HEK293 (cell line): ENCODE measurements at regions not wholly inside any gene's neighbourhood (a gene's known extent, or its start where the extent isn't known, plus 50 kb on each side); places are given as distances from the start of the nearest gene placed in this dataset.
A peak's percentile ranks its signal among the peaks of the same experiment; 100 is the strongest.

Source experiments
- CTCF ChIA-PET: fragments of 350-600 bp; formaldehyde crosslinking; extraction: SDS; loops from one replicate; lab custom pipeline; 2021; ENCODE audit warnings: antibody characterized with exemption; lab: Yijun Ruan, JAX
- POLR2A ChIA-PET: fragments of 300-600 bp; formaldehyde crosslinking; extraction: SDS; loops from one replicate; lab custom pipeline; 2020; ENCODE audit warnings: antibody characterized with exemption, inconsistent platforms; lab: Yijun Ruan, JAX
- H3K27ac ChIP-seq: fragments of 200-500 bp; sonication (Bioruptor generic); 2 replicates; pipeline ENCODE4 v1.5.1; 2014; ENCODE audit warnings: low read depth, low read length, control low read depth, inconsistent platforms; ENCODE audit errors: extremely low read depth
- H3K36me3 ChIP-seq, 2 experiments: fragments of 200-500 bp in 1 of 2; sonication (Bioruptor generic) in 1 of 2; 1 replicate in 1 of 2; 2 replicates in 1 of 2; pipeline ENCODE4 v1.5.1; 2014 to 2017; ENCODE audit warnings: inconsistent platforms in 2 of 2, low read length in 2 of 2; ENCODE audit not compliant: control insufficient read depth in 2 of 2, insufficient read depth in 1 of 2
- H3K4me1 ChIP-seq: fragments of 200-500 bp; sonication (Bioruptor generic); 2 replicates; pipeline ENCODE4 v1.5.1; 2014; ENCODE audit warnings: mild to moderate bottlenecking, low read length, inconsistent platforms; ENCODE audit not compliant: control insufficient read depth, insufficient read depth
- H3K4me3 ChIP-seq: 2 replicates; pipeline ENCODE4 v1.5.1; 2011; ENCODE audit warnings: low read depth, mild to moderate bottlenecking, control low read depth, low read length, moderate library complexity
- H3K9me3 ChIP-seq: fragments of 200-500 bp; sonication (Bioruptor generic); 2 replicates; pipeline ENCODE4 v1.5.1; 2014; ENCODE audit warnings: low read depth, low read length, inconsistent platforms; ENCODE audit not compliant: control insufficient read depth, insufficient read depth
- MZF1 ChIP-seq: fragments of 450-650 bp; formaldehyde crosslinking; IDR thresholded peaks from 2 replicates; pipeline ENCODE4 v1.5.1; 2017; ENCODE audit warnings: missing biosample characterization, missing genetic modification characterization, borderline replicate concordance
- PBX3 ChIP-seq: sonication (generic); formaldehyde crosslinking; IDR thresholded peaks from 2 replicates; pipeline ENCODE4 v1.8.1; 2022; ENCODE audit warnings: mild to moderate bottlenecking, moderate library complexity, missing genetic modification reagents
- SETDB1 ChIP-seq: IDR thresholded peaks from one replicate; pipeline ENCODE4 v1.6.1; 2017; ENCODE audit warnings: mild to moderate bottlenecking, low read length, moderate library complexity, mixed read lengths; ENCODE audit not compliant: insufficient read length
- TCF7L2 ChIP-seq: IDR thresholded peaks from 2 replicates; pipeline ENCODE4 v1.6.1; 2011; ENCODE audit warnings: low read depth, mild to moderate bottlenecking, inconsistent platforms, low read length, moderate library complexity, borderline replicate concordance
- TRIM28 ChIP-seq: IDR thresholded peaks from 2 replicates; pipeline ENCODE4 v1.6.1; 2011; ENCODE audit warnings: low read length, control low read depth, borderline replicate concordance
- ZBTB20 ChIP-seq: fragments of 450-650 bp; formaldehyde crosslinking; IDR thresholded peaks from 2 replicates; pipeline ENCODE4 v1.5.1; 2016; ENCODE audit warnings: missing biosample characterization, missing genetic modification characterization
- ZNF10 ChIP-seq: fragments of 450-650 bp; formaldehyde crosslinking; IDR thresholded peaks from 2 replicates; pipeline ENCODE4 v1.5.1; 2017; ENCODE audit warnings: missing biosample characterization, missing genetic modification characterization
- ZNF133 ChIP-seq: fragments of 450-650 bp; formaldehyde crosslinking; IDR thresholded peaks from 2 replicates; pipeline ENCODE4 v1.5.1; 2016; ENCODE audit warnings: missing biosample characterization, missing genetic modification characterization
- ZNF24 ChIP-seq: fragments of 450-650 bp; formaldehyde crosslinking; IDR thresholded peaks from 2 replicates; pipeline ENCODE4 v1.5.1; 2016; ENCODE audit warnings: missing biosample characterization, missing genetic modification characterization
- ZNF292 ChIP-seq: fragments of 450-650 bp; formaldehyde crosslinking; IDR thresholded peaks from 2 replicates; pipeline ENCODE4 v1.5.1; 2016; ENCODE audit warnings: low read depth, missing biosample characterization, missing genetic modification characterization, borderline replicate concordance
- ZNF311 ChIP-seq: fragments of 450-650 bp; formaldehyde crosslinking; IDR thresholded peaks from 2 replicates; pipeline ENCODE4 v1.5.1; 2017; ENCODE audit warnings: missing biosample characterization, missing genetic modification characterization, borderline replicate concordance
- ZNF335 ChIP-seq: fragments of 450-650 bp; formaldehyde crosslinking; conservative IDR thresholded peaks from 2 replicates; pipeline ENCODE4 v1.5.1; 2016; ENCODE audit warnings: missing biosample characterization, missing genetic modification characterization
- ZNF394 ChIP-seq: fragments of 450-650 bp; formaldehyde crosslinking; IDR thresholded peaks from 2 replicates; pipeline ENCODE4 v1.5.1; 2016; ENCODE audit warnings: missing biosample characterization, missing genetic modification characterization, mild to moderate bottlenecking, moderate library complexity, borderline replicate concordance
- ZNF426 ChIP-seq: fragments of 450-650 bp; formaldehyde crosslinking; IDR thresholded peaks from 2 replicates; pipeline ENCODE4 v1.5.1; 2017; ENCODE audit warnings: missing biosample characterization, missing genetic modification characterization, mild to moderate bottlenecking, inconsistent platforms, moderate library complexity
- ZNF514 ChIP-seq: fragments of 450-650 bp; formaldehyde crosslinking; IDR thresholded peaks from 2 replicates; pipeline ENCODE4 v1.5.1; 2016; ENCODE audit warnings: missing biosample characterization, missing genetic modification characterization
- ZNF585B ChIP-seq: fragments of 450-650 bp; formaldehyde crosslinking; IDR thresholded peaks from 2 replicates; pipeline ENCODE4 v1.5.1; 2016; ENCODE audit warnings: missing biosample characterization, missing genetic modification characterization
- ZNF701 ChIP-seq: fragments of 450-650 bp; formaldehyde crosslinking; IDR thresholded peaks from 2 replicates; pipeline ENCODE4 v1.5.1; 2016; ENCODE audit warnings: missing biosample characterization, missing genetic modification characterization
- TF ChIP-seq, protein P1 (sequence below): fragments of 450-650 bp; formaldehyde crosslinking; IDR thresholded peaks from 2 replicates; pipeline ENCODE4 v1.5.1; 2017; ENCODE audit warnings: missing biosample characterization, missing genetic modification characterization
- TF ChIP-seq, protein P2 (sequence below): fragments of 450-650 bp; formaldehyde crosslinking; IDR thresholded peaks from 2 replicates; pipeline ENCODE4 v1.5.1; 2017; ENCODE audit warnings: missing biosample characterization, missing genetic modification characterization
- TF ChIP-seq, protein P3 (sequence below): fragments of 450-650 bp; formaldehyde crosslinking; IDR thresholded peaks from 2 replicates; pipeline ENCODE4 v1.5.1; 2016; ENCODE audit warnings: missing biosample characterization, missing genetic modification characterization

- Histone ChIP-seq H3K36me3 (no peaks in the 10 kb centered on the region), H3K9me3 (no peaks in the 10 kb centered on the region), H3K4me3 (no peak overlapping the region), H3K4me1 (no peaks in the 10 kb centered on the region), H3K27ac (no peak overlapping the region)
- TF ChIP-seq ZNF701 (tag by site-specific recombination): no peak
- no peak for TF ChIP-seq ZNF585B
- no peak for TF ChIP-seq ZNF10 (tag by site-specific recombination)
- TF ChIP-seq TCF7L2: no peak
- TF ChIP-seq MZF1 (tag by site-specific recombination): no peak
- TF ChIP-seq PBX3 (CRISPR knock-in tag): no peak
- no peak for TF ChIP-seq ZNF133 (tag by site-specific recombination)
- TF ChIP-seq ZNF335 (tag by site-specific recombination): no peak
- CTCF ChIA-PET: no interaction called here
- POLR2A ChIA-PET: no interaction called here
Observed at GRCh38 chr3:16079519-16079918, 95.0 kb upstream of the GALNT15 start.

DNA sequence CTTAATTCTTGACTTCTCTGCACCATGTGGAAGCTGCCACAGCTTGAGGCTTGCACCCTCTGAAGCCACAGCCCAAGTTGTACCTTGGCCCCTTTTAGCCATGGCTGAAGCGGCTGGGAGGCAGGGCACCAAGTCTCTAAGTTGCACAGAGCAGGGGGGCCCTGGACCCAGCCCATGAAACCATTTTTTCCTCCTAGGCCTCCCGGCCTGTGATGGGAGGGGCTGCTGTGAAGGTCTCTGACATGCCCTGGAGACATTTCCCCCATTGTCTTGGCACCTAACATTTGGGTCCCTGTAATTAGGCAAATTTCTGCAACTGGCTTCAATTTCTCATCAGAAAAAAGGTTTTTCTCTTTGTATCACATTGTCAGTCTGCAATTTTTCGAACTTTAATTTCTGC, 92.8 kb upstream of the GALNT15 start:
- Histone ChIP-seq H3K4me3 (no peak overlapping the region), H3K27ac (no peak overlapping the region), H3K36me3 (no peaks in the 10 kb centered on the region), H3K4me1 (no peaks in the 10 kb centered on the region), H3K9me3 (no peaks in the 10 kb centered on the region)
- POLR2A ChIA-PET: no interaction called here
- CTCF ChIA-PET: no interaction called here
- TF ChIP-seq SETDB1: peak; percentile 82
- TF ChIP-seq ZNF292: no peak
- 0 out of 2 replicates have a peak, but pooled peaks have one; percentile 16 for TF ChIP-seq ZBTB20
- TF ChIP-seq, protein P1, sequence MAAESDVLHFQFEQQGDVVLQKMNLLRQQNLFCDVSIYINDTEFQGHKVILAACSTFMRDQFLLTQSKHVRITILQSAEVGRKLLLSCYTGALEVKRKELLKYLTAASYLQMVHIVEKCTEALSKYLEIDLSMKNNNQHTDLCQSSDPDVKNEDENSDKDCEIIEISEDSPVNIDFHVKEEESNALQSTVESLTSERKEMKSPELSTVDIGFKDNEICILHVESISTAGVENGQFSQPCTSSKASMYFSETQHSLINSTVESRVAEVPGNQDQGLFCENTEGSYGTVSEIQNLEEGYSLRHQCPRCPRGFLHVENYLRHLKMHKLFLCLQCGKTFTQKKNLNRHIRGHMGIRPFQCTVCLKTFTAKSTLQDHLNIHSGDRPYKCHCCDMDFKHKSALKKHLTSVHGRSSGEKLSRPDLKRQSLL (tag by site-specific recombination): no peak
- no peak for TF ChIP-seq ZNF311 (tag by site-specific recombination)
- TF ChIP-seq ZNF585B: peak; percentile 99
- TF ChIP-seq TRIM28: peak; percentile 61; the same call in 1 of the 2 replicates
- no peak for TF ChIP-seq MZF1 (tag by site-specific recombination)
- no peak for TF ChIP-seq ZNF426 (tag by site-specific recombination)
- no peak for TF ChIP-seq ZNF394 (tag by site-specific recombination)
- no peak for TF ChIP-seq ZNF24 (tag by site-specific recombination)
- TF ChIP-seq ZNF514 (tag by site-specific recombination): no peak
- TF ChIP-seq, protein P2, sequence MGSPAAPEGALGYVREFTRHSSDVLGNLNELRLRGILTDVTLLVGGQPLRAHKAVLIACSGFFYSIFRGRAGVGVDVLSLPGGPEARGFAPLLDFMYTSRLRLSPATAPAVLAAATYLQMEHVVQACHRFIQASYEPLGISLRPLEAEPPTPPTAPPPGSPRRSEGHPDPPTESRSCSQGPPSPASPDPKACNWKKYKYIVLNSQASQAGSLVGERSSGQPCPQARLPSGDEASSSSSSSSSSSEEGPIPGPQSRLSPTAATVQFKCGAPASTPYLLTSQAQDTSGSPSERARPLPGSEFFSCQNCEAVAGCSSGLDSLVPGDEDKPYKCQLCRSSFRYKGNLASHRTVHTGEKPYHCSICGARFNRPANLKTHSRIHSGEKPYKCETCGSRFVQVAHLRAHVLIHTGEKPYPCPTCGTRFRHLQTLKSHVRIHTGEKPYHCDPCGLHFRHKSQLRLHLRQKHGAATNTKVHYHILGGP (tag by site-specific recombination): no peak
- TF ChIP-seq, protein P3, sequence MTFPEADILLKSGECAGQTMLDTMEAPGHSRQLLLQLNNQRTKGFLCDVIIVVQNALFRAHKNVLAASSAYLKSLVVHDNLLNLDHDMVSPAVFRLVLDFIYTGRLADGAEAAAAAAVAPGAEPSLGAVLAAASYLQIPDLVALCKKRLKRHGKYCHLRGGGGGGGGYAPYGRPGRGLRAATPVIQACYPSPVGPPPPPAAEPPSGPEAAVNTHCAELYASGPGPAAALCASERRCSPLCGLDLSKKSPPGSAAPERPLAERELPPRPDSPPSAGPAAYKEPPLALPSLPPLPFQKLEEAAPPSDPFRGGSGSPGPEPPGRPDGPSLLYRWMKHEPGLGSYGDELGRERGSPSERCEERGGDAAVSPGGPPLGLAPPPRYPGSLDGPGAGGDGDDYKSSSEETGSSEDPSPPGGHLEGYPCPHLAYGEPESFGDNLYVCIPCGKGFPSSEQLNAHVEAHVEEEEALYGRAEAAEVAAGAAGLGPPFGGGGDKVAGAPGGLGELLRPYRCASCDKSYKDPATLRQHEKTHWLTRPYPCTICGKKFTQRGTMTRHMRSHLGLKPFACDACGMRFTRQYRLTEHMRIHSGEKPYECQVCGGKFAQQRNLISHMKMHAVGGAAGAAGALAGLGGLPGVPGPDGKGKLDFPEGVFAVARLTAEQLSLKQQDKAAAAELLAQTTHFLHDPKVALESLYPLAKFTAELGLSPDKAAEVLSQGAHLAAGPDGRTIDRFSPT (tag by site-specific recombination): no peak
